B cell (primary cell): ENCODE measurements at regions not wholly inside any gene's neighbourhood (a gene's known extent, or its start where the extent isn't known, plus 50 kb on each side); places are given as distances from the start of the nearest gene placed in this dataset.

Experiments
- ATAC-seq: fragments of 200-7000 bp; cut with Tn5 transposase; one replicate; pipeline ENCODE4 v1.10.0; 2021; ENCODE audit warnings: low read depth, mild to moderate bottlenecking, moderate number of reproducible peaks, moderate library complexity
- CTCF ChIA-PET: fragments of 350-600 bp; sonication (Branson Sonifier 250); formaldehyde crosslinking; loops from one replicate; lab custom pipeline; 2021; ENCODE audit warnings: antibody characterized with exemption, inconsistent platforms; lab: Charles Lee
- POLR2A ChIA-PET: fragments of 350-600 bp; sonication (Branson Sonifier 250); formaldehyde crosslinking; loops from one replicate; lab custom pipeline; 2021; ENCODE audit warnings: antibody characterized with exemption; lab: Charles Lee
- DNase-seq: peaks from one replicate; pipeline ENCODE4 v3.0.0; 2013
- H2AFZ ChIP-seq: 2 replicates; pipeline ENCODE4 v1.6.1; 2012; ENCODE audit warnings: mild to moderate bottlenecking, low read depth, low read length; ENCODE audit not compliant: insufficient read depth, poor library complexity, severe bottlenecking
- H3K27ac ChIP-seq, 2 donors: 1 replicate in 1 of 2; 2 replicates in 1 of 2; pipeline ENCODE4 v1.5.1; 2012 to 2013; ENCODE audit warnings: low read length in 2 of 2, mild to moderate bottlenecking in 2 of 2, moderate library complexity in 1 of 2
- H3K27me3 ChIP-seq, 4 experiments: fragments of 200-600 bp in 1 of 4; sonication (generic) in 1 of 4; replicated peaks in 1 of 4; 1 replicate in 2 of 4; 2 replicates in 2 of 4; pipeline versions ENCODE4 v1.6.1 to v1.7.0; 2013 to 2016; ENCODE audit warnings: low read length in 3 of 4, mild to moderate bottlenecking in 2 of 4, mixed read lengths in 1 of 4, moderate library complexity in 1 of 4; ENCODE audit not compliant: insufficient read depth in 4 of 4, control insufficient read depth in 3 of 4; ENCODE audit errors: control extremely low read depth in 1 of 4
- H3K36me3 ChIP-seq, 2 experiments: replicated peaks in 1 of 2; 1 replicate in 1 of 2; 2 replicates in 1 of 2; pipeline versions ENCODE4 v1.6.1 to v1.7.1; 2013; ENCODE audit warnings: low read length in 1 of 2; ENCODE audit not compliant: insufficient read depth in 2 of 2, control insufficient read depth in 1 of 2; ENCODE audit errors: control extremely low read depth in 1 of 2, extremely low read depth in 1 of 2
- H3K4me1 ChIP-seq, 2 donors: fragments of 200-600 bp in 1 of 2; sonication (generic) in 1 of 2; 1 replicate in 1 of 2; 2 replicates in 1 of 2; pipeline versions ENCODE4 v1.5.1 to v1.6.1; 2013 to 2017; ENCODE audit warnings: low read length in 2 of 2; ENCODE audit not compliant: control insufficient read depth in 2 of 2, insufficient read depth in 2 of 2
- H3K4me2 ChIP-seq: replicated peaks from 2 replicates; pipeline ENCODE3; 2012; ENCODE audit warnings: mild to moderate bottlenecking, low read depth, low read length; ENCODE audit not compliant: poor library complexity, severe bottlenecking
- H3K4me3 ChIP-seq, 5 experiments: fragments of 200-600 bp in 1 of 5; sonication (generic) in 1 of 5; 1 replicate in 3 of 5; 2 replicates in 2 of 5; pipeline versions ENCODE4 v1.5.1 to v1.7.0; 2011 to 2016; ENCODE audit warnings: low read length in 4 of 5, mild to moderate bottlenecking in 4 of 5, low read depth in 2 of 5, control low read depth in 1 of 5, moderate library complexity in 1 of 5; ENCODE audit not compliant: insufficient read depth in 1 of 5; ENCODE audit errors: control extremely low read depth in 1 of 5, extremely low read depth in 1 of 5
- H3K79me2 ChIP-seq: fragments of 200-600 bp; sonication (generic); one replicate; pipeline ENCODE4 v1.6.0; 2016; ENCODE audit warnings: low read length; ENCODE audit not compliant: control insufficient read depth, insufficient read depth
- H3K9ac ChIP-seq: fragments of 200-600 bp; sonication (generic); 2 replicates; pipeline ENCODE4 v1.6.1; 2017; ENCODE audit warnings: mild to moderate bottlenecking, low read length, moderate library complexity
- H3K9me3 ChIP-seq, 3 donors: one replicate each; pipeline versions ENCODE4 v1.6.1 to v1.7.1; 2013; ENCODE audit warnings: low read length in 2 of 3; ENCODE audit not compliant: control insufficient read depth in 2 of 3, insufficient read depth in 1 of 3; ENCODE audit errors: control extremely low read depth in 1 of 3
- H4K20me1 ChIP-seq: 2 replicates; pipeline ENCODE4 v1.6.0; 2012; ENCODE audit warnings: mild to moderate bottlenecking, low read length; ENCODE audit not compliant: insufficient read depth, control insufficient read depth, poor library complexity, severe bottlenecking
- H3K27ac Mint-ChIP-seq: one replicate; pipeline ENCODE4 v1.8.0; 2021; ENCODE audit warnings: mixed read lengths
- H3K27me3 Mint-ChIP-seq: one replicate; pipeline ENCODE4 v1.8.0; 2021; ENCODE audit warnings: mixed read lengths
- H3K4me1 Mint-ChIP-seq: one replicate; pipeline ENCODE4 v1.8.0; 2021; ENCODE audit warnings: mixed read lengths
- H3K4me3 Mint-ChIP-seq: one replicate; pipeline ENCODE4 v1.8.0; 2021; ENCODE audit warnings: mixed read lengths
- H3K9me3 Mint-ChIP-seq: one replicate; pipeline ENCODE4 v1.8.0; 2022; ENCODE audit warnings: mixed read lengths; ENCODE audit not compliant: insufficient read depth
- CTCF ChIP-seq: fragments of 200-600 bp; IDR thresholded peaks from one replicate; pipeline ENCODE4 v1.8.0; 2022; ENCODE audit warnings: antibody characterized with exemption, mild to moderate bottlenecking
- EZH2 ChIP-seq: IDR thresholded peaks from 2 replicates; pipeline ENCODE4 v1.6.1; 2012; ENCODE audit warnings: borderline replicate concordance, low read depth, mild to moderate bottlenecking, moderate library complexity, low read length; ENCODE audit not compliant: insufficient read depth, poor library complexity, severe bottlenecking
- WGBS: methylation state at CpG from one replicate; pipeline ENCODE4 v1.1.5; 2013; ENCODE audit warnings: missing lambda C conversion rate; ENCODE audit not compliant: insufficient coverage; 5-methylcytosine and 5-hydroxymethylcytosine counted together
- intact Hi-C: fragments of 100-400 bp; cut with micrococcal nuclease; formaldehyde crosslinking; loops from one replicate; pipeline ENCODE4 v1.10.0; 2022

DNA sequence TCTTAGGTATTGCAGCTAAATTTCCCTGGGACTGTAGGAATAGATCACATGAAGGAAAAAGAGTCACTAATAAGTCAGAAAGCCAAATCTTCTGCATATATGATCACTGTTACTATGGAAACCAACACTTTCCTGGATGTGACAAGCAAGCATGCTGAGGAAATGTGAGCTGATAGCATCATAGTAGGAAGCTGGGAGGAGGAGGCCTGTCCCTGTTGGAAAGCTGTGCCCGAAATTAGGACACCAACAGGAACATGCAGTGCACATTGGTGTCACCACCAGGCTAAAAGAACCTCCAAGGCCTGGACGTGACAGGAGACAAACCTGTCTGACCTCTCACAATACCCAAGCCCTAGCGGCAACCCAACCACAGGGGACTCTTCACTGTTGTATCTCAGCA, 181.9 kb upstream of the PCSK2 start:
- Histone ChIP-seq H3K4me3 (no peak overlapping the region), H3K4me2 (no peak overlapping the region), H3K27ac (no peak overlapping the region), H3K79me2 (no peaks in the 10 kb centered on the region), H3K9me3 (no peaks in the 10 kb centered on the region), H3K27me3 (no peaks in the 10 kb centered on the region), H3K36me3 (no peaks in the 10 kb centered on the region), H3K9ac (no peak overlapping the region), H4K20me1 (no peaks in the 10 kb centered on the region), H3K4me1 (no peaks in the 10 kb centered on the region), H2AFZ (no peak overlapping the region)
- Mint-ChIP-seq H3K4me1 (no peaks in the 10 kb centered on the region), H3K9me3 (no peaks in the 10 kb centered on the region), H3K4me3 (no peak overlapping the region), H3K27ac (no peak overlapping the region), H3K27me3 (no peaks in the 10 kb centered on the region)
- no peak for DNase-seq
- ChIA-PET CTCF (no interaction called here), POLR2A (no interaction called here)
- TF ChIP-seq EZH2: no peak
- TF ChIP-seq CTCF: no peak
- ATAC-seq: no peak
- intact Hi-C loops: no loop called here
- WGBS: 50% methylated on average over 2 of the region's 3 CpGs

DNA sequence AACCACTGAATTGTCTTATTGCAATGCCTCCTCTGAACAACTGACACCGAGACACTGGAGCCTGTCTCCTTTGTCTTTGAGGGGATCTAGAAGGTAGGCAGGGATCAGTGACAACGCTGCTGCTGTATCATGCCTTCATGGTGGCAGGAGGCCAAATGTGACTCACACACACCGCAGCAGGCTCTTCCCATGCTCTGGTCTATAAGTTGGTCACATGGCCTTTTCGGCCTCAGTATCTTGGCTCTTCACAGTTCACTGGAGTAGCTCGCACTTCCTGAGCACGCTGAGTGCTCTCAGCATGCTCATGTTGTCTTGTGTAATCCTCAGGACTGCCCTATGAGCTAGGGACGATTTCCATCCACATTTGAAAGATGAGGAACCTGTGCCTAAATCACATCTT, 167.4 kb upstream of the PCSK2 start:
- Histone ChIP-seq H3K9me3 (peaks cover 0 to 22% (median 0%) of the 10 kb centered on the region in 3 donors), H2AFZ (no peak overlapping the region), H3K79me2 (no peaks in the 10 kb centered on the region), H3K4me2 (no peak overlapping the region), H3K27ac (no peak overlapping the region), H3K4me1 (no peaks in the 10 kb centered on the region), H3K36me3 (no peaks in the 10 kb centered on the region), H3K27me3 (no peaks in the 10 kb centered on the region), H3K9ac (no peak overlapping the region), H4K20me1 (no peaks in the 10 kb centered on the region), H3K4me3 (no peak overlapping the region)
- ChIA-PET CTCF (no interaction called here), POLR2A (no interaction called here)
- H3K9me3 Mint-ChIP-seq: peaks cover 5% of the 10 kb centered on the region
- 87% methylated on average over 6 of the region's 7 CpGs for WGBS
- no peaks in the 10 kb centered on the region for H3K4me1 Mint-ChIP-seq
- intact Hi-C loops: no loop called here
- no peaks in the 10 kb centered on the region for H3K27me3 Mint-ChIP-seq
- TF ChIP-seq EZH2 (no peak), CTCF (no peak)
- no peak overlapping the region for H3K27ac Mint-ChIP-seq
- no peak overlapping the region for H3K4me3 Mint-ChIP-seq
- ATAC-seq (no peak), DNase-seq (no peak)
